GM13977 (cell line): ENCODE measurements at regions not wholly inside any gene's neighbourhood (a gene's known extent, or its start where the extent isn't known, plus 50 kb on each side); places are given as distances from the start of the nearest gene placed in this dataset.
"Not testable (repeated sequence)": the region's sequence is repeated elsewhere in the genome, so short reads cannot be mapped to it uniquely, and the experiment has no call there.

Source experiments
- DNase-seq: peaks from one replicate; pipeline ENCODE4 v3.0.0; 2012; ENCODE audit warnings: low spot score
- CTCF ChIP-seq: IDR thresholded peaks from 2 replicates; pipeline ENCODE4 v1.5.1; 2012; ENCODE audit warnings: mild to moderate bottlenecking, control low read depth; ENCODE audit not compliant: insufficient read depth; ENCODE audit errors: extremely low read depth, missing control alignments
- in situ Hi-C: fragments of 300-500 bp; cut with MboI; formaldehyde crosslinking; loops from one replicate; pipeline ENCODE4 v1.12.0; 2022; ENCODE audit warnings: low sequenced_read_pairs, low pct_unique_long_range_greater_than_20kb, mixed read lengths, inconsistent platforms; ENCODE audit not compliant: unreplicated experiment

GRCh38 chr11:112697391-112698178 is 263.6 kb upstream of the NCAM1 start:
- DNase-seq, result no peak
- in situ Hi-C loops, result no loop called here
- no peak for TF ChIP-seq CTCF

- TF ChIP-seq CTCF, result no peak
- in situ Hi-C loops, result no loop called here
- DNase-seq, result no peak
These were observed 256.1 kb upstream of the NCAM1 start for GRCh38 chr11:112705148-112705547.

- no peak for DNase-seq
- in situ Hi-C loops, result no loop called here
These were observed 254.4 kb upstream of the NCAM1 start for GRCh38 chr11:112706863-112707262.

GRCh38 chr11:112714340-112714739 is 246.9 kb upstream of the NCAM1 start:
- DNase-seq, in situ Hi-C loops: not testable (repeated sequence)

More at GRCh38 chr11:112706863-112707262, 254.4 kb upstream of the NCAM1 start:
- no peak for TF ChIP-seq CTCF

- TF ChIP-seq CTCF, result no peak
- DNase-seq, result no peak
- in situ Hi-C loops, result no loop called here
These were observed 246.2 kb upstream of the NCAM1 start for GRCh38 chr11:112715056-112715455.

- TF ChIP-seq CTCF, result no peak
- DNase-seq, result no peak
- in situ Hi-C loops, result no loop called here
These were observed 242.7 kb upstream of the NCAM1 start for GRCh38 chr11:112718483-112718882.

- in situ Hi-C loops, result no loop called here
- DNase-seq, result no peak
- no peak for TF ChIP-seq CTCF
These were observed 241.3 kb upstream of the NCAM1 start for GRCh38 chr11:112719736-112720525.
